ENCODE measurements at regions not wholly inside any gene's neighbourhood (a gene's known extent, or its start where the extent isn't known, plus 50 kb on each side); places are given as distances from the start of the nearest gene placed in this dataset.

DNA sequence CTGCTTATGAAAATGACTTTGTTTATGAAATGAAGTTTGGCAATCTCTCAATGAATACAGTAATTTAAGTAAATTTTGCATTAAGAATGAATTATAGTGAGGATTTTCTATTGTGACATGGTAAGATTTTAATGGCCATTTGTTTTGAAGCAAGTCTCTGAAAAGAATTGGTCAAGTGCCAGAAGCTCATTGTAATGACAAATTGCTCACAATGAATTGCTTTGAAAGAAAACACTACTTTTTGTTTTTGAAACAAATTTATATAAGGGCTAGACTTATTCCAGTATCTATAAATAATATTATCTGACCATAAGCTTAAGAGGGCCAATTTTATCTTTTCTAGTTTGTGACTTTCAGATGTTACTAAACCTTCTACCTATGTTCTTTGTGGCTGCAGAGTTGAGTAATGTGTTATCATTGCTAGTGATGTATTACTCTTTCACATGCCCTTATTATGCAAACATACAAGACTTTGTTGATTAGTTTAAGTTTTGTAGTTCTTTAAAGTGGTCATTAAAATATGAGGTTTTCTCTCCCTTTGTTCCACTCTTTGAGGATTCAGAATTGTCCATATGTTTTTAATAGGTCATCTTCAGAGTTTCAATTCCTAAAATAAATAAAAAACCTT, 93.0 kb upstream of the ZNF608 start:
- no peak for DNase-seq (ENCODE audit: low spot score)

DNA sequence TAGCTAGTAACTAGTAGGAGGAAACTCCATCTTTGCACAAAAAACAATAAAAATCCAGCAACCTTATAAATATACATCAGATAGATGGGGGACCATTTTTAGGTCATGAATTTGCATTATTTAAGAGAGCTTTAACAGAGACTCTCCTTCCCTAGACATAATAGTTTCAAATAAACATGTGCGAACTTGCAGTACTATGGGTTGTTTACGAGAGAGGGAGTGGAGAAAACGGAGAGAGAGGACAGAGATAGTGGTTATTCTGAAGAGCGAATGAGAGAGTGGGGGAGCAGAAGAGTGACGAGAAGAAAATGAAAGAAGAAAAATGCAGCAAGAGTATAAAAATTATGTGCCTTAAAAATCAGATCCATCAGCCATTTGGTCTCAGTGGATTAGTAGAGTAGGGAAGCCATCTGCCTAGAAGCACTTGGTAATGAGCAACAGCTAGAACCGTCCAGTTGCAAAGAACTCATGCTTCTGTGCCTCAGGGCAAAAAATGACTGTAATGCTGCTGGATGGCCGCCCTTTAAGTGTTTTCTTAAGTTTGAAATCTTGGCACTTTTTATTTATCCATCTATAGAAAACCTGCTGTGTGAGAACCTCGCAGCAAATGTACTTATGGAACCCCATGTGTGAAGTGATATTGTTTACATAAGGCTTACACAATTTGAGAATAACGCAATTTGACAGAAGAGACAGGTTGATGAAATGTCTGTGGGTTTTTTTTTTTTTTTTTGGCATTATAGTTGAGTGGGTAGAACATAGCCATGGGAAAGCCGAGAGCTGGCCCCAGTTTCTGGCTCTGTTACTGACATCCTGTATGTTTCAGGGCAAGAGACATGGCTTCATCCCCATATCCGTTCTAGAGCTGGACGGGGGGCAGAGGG, 95.6 kb upstream of the ZNF608 start:
- DNase-seq (ENCODE audit: low spot score), result no peak

DNA sequence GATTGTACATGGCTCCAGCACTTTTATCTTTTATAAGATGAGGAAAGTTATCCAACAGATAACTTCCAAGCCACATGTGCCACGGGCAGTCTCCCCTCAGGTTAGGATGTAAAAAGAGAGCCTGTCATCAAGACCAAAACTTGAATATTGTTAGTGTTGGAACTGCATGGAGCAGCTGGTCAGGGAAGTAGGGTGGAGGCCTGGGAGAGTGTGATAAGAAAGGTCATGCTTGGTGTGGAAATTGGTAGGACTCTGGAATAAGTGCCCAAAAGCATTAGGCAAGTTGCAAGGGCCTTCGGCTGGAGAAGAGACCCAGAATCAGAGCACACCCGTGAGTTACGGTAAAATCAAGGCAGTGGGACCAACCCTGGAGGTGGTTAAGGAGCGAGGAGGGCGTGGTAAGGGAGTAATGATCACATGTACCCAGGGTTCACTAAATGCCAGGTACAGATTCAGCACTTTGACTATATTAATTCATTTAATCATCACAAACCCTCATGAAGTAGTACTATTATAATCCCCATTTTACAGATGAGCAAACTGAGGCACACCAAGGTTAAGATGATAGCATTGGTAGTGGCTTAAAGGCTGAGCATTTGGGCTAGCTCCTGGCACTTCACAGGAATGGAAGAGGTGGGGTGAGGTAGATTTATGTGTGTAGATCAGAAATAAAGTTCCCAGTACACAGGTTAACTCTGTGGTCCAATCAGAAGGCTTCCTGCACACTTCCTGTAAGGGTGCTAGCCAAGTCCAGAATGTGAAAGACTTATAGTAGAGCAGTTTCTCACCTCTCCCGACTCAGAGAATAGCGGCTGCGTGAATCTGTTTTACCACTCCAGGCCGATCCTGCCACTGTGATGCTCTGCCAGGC, 96.5 kb upstream of the ZNF608 start:
- DNase-seq (ENCODE audit: low spot score), result no peak

DNA sequence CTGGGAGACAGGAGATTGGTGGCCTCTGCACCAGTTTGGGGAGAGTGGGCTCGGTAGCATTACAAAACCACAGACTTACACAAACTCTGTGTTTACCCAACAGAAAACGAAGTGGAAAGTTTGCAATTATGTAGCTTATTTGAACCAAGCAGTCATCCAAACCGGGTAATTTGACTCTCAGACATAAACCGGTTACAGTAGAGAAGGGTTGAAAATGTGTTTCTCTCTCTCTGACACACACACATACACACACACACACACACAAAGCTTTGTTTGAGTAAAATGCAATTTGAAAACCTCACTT, 97.1 kb upstream of the ZNF608 start:
- DNase-seq (ENCODE audit: low spot score), result no peak

DNA sequence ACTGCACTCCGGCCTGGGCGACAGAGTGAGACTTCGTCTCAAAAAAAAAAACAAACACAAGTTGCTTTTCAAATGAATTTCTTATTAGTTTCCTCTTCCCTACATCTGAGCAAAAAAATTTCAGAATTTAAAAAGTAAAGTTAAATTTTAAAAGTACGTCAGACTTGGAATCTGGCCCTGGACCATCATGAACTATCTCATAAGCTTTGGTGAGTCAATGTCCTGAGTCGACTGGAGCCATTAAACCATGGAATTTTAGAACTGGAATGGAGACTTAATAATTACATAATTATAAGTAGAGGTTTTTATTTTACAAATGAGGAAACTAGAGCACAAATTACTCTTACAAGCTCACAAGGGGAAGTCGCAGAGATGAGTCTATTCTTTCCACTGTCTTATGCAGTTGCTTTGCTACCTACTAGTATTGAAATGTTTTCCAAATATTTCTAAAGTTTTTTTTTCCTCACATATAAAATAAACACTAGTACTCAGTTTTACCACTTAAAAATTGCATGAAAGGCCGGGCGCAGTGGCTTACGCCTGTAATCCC, 98.0 kb upstream of the ZNF608 start:
- DNase-seq (ENCODE audit: low spot score), result no peak

DNA sequence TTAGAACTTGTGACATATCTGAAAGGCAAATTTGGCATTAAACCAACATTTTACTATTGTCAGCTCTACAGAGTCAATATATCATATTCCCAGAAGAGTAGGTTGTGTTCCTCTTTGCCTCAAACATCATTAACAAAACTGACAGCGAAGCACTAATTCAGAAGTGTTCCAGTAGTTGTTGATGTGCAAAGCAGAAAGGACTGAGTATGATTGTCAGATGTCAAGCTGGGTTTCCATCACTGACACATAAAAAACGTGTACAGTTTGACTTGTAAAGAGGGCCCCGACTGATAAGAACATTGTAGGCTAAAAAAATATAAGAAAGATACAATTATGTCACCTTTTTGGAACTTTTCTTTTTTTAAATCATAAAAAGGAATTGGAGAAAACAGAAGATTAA, 101.5 kb upstream of the ZNF608 start:
- DNase-seq (ENCODE audit: low spot score), result no peak

DNA sequence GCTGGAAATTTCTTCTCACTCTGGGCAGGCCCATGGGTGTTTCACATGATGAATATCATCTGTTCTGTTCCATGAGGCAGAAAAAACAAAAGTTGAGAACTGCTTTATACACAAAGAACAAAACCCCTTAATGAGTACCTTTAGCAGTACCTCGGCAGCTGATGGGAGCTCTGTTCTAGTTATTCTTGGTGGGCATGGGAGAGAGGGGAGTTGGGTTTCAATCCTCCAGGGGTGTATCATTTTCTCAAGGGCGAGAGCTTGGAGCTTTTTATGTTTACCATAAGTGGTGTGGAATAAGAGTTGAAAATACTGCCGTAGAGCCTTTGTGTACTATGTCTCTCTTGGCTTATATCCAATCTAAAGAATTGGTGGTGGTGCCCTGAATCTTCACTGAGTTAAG, 103.3 kb upstream of the ZNF608 start:
- DNase-seq (ENCODE audit: low spot score), result no peak

DNA sequence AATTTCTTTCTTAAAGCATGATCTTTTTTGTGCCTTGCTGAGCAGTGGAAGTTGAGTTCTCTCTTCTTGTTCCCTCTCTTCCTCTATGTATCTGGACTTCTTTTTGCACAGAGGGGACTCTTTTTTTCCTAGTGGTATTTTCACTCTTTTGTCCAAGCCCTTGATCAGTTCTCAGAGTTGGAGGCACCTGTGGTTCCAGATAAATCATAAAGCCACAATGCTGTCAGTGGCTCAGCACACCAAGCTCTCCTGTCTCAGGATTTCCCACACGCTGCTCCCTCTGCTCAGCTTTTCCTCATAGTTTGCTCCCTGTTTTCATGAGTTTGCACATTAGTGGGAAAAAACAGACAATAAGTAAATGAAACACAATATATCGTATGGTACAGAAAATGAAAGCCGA, 110.3 kb upstream of the ZNF608 start:
- no peak for DNase-seq (ENCODE audit: low spot score)

DNA sequence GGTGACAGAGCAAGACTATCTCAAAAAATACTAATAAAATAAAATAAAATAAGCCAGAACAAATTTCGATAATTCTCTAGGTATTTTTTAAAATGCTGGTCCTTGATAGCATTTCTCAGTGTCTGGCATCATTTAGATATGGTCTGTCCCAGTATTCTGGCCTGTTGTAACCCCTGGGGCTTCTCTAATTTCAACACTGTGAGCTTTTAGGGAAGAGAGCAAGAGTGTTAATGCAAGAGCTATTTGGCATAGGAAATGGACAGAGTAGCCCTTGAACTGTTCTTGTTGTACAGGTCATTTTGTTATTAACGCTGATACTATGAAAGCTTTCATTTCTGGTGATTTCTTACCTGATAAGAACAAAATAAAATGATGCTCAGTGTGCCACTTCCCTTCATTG, 112.2 kb upstream of the ZNF608 start:
- no peak for DNase-seq (ENCODE audit: low spot score)

DNA sequence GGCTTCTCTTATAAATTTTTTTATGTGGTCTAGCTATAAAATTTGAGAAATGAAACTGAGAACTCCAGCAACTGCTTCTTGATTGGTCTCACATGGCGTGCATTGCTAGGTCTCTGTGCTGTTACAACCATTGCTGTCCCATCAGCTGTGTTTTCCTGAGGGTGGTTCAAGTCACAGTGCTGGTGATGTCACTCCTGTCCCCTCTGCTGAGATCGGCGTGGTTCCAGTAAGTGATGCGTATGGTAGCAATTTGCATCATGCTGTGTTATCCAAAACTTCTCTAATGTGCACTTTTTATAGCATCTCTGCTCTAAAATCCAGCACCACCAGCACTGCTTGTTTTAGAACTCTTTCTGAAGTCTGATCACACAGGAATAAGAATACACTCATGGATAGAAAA, 112.6 kb upstream of the ZNF608 start:
- DNase-seq (ENCODE audit: low spot score), result no peak

DNA sequence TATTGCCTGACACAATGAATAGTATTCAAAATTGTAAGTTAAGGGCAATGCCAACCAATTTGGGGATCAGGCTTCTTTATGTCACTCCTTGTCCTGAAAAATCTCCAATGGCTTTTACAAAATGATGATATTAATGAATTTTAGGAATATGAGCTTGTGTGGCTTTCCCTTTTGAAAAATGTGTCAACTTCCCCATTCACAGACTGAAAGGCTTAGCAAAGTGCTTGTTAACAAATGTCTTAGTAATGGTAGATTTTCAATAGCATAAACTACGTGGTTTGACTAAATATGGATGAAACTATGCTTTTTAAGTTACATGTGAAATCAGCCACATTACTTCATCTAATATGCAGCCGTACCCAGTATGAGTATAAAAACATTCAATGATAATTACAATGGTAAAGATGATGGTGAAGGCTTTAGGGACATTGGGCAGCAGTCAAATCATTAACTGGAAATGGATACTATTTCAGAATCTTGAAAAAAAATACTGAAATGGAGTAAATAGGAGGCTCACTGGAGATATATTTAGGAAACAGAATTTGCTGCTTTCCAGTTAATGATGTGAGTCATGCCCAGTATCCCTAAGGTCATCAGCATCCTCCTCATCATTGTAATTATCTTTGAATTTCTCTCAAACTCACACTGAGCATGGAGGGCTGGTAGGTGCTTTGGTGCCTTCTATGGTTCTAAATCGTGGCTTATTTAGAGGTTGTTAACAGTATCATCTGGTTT, 113.3 kb upstream of the ZNF608 start:
- DNase-seq (ENCODE audit: low spot score), result no peak

DNA sequence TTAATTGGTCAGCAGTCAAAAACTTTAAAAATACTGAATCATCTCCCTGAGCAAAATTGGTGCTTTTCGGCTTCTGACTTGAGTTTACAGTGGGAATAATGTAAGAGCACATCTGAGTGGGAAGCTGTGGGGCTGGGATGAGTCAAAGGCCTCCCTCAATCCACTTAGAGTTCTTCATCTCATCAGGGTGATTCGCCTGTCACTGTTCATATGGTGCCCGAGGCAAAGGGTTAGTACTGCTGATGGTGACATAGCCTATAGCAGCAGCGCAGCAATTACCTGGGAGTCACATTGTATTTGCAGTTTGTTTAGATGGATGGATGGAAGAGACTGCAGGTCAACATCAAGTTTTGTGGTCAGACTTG, 113.8 kb upstream of the ZNF608 start:
- no peak for DNase-seq (ENCODE audit: low spot score)

DNA sequence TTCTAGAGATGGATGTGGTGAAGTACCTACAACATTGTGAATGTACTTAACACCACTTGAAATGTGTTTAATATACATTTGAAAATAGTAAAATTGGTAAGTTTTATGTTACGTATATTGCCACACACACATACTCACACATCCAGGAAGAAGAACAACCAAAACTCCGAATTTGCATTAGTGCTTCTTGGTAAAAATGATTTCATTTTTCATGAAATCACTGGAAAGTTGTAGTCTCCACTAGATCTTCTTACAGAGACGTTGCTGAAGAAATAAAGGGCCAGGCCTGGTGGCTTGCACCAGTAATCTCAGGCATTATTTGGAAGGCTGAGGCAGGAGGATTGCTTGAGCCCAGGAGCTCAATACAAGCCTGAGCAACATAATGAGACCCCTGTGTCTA, 118.6 kb upstream of the ZNF608 start:
- DNase-seq (ENCODE audit: low spot score), result no peak

DNA sequence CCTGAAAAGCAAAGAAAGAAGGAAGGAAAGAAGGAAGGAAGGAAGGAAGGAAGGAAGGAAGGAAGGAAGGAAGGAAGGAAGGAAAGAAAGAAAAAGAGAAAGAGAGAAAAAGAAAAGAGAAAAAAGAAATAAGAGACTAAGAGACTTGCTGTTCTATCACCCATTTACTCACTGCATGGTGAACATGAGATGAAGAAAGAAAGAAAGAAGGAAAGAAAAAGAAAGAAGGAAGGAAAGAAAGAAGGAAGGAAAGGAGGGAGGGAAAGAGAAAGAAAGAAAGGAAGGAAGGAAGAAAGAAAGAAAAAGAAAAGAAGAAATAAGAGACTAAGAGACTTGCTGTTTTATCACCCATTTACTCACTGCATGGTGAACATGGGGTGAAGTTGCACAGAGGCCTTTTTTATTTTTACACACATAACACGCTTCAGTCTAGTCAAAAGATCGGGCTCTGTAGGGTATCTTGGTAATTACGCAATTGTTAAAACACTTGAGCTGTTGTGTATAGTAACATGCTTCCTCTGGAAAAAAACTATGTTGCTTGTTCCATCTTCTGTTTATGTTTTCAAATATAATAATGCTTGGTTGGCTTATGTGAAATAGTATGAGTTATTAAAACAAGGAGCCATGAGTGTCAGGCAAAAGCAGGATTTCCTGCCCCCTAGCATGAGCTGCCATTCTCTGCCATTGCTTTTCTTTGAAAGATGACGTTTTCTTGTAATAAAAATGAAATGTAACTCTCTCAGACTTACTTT, 119.3 kb upstream of the ZNF608 start:
- DNase-seq (ENCODE audit: low spot score), result no peak

DNA sequence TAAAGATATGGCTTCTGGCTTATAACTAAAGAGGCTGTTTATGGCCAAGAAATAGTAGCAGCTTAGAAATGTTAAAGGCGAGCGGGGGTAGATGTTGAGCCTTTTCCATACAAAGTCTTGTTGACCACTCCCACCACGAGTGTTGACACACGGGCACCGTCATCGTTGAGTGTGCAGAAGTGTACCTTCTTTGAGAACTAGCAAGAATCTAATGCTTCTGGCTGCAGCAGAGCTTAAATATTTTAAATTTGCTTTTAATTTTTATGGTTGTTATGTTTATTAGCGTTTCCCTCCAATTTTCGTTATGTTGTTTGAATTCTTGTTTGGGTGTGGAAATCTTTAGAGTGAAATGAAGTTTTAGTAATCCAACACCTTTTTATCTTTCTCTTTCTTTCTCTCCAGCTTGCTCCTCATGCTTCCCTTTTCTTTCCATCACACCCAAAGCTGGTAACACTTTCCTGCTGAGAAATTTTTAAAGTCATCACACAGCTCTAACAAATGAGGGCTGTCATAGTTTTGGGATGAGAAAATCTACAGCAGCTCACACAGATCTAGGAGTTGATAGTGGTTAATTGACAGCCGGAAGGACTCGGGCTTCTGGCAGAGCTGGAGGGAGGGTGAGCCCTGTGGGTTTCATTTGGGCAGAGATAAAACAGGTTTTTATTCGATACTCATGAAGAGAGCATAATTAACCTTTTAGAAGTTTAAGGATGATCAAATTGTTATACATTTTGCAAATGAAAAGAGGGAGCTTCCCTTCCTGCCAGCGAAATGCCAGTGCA, 120.1 kb upstream of the ZNF608 start:
- DNase-seq (ENCODE audit: low spot score), result no peak

DNA sequence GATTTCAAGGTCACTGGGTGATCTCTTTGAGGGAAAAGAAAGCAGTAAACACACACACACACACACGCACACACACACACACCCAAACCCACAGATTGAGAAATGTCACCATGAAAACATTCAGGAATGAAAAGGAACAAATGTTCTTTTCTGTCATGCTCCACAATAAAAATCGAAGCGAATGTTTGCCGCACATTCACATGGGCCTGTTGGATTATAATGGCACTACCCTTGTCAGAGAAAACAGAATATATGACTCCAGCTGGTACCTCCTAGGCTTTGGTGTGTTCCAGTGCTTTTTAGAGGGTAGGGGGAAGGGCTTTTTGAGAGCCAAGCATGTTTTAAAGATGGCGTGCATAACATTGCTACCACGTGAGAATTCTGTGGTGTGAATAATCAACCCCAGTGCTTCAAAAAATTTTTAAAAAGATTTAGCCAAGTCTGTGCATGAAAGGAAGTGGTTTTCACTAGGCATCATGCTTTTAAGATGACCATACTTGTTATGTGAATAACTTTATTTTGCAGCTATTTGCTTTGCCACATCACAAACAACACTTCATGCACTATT, 120.8 kb upstream of the ZNF608 start:
- no peak for DNase-seq (ENCODE audit: low spot score)

DNA sequence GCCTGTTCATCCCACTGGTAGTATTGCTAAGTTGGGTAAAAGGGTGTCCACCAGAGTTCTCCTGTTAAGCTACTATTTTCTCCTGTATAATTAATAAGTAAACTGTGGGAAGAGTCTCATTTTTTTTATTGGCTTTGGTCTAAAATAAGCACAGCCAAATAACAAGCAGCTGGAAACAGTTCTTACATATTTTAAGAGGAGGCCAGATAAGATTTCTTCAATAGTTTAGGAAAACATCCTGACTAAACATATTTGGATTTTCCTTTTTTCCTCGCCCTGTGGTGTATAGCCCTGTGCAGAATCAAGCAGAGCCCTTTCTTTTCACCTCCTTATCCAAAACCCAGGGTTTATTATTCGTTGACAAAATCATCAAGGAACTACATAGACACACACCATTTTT, 122.2 kb upstream of the ZNF608 start:
- no peak for DNase-seq (ENCODE audit: low spot score)

DNA sequence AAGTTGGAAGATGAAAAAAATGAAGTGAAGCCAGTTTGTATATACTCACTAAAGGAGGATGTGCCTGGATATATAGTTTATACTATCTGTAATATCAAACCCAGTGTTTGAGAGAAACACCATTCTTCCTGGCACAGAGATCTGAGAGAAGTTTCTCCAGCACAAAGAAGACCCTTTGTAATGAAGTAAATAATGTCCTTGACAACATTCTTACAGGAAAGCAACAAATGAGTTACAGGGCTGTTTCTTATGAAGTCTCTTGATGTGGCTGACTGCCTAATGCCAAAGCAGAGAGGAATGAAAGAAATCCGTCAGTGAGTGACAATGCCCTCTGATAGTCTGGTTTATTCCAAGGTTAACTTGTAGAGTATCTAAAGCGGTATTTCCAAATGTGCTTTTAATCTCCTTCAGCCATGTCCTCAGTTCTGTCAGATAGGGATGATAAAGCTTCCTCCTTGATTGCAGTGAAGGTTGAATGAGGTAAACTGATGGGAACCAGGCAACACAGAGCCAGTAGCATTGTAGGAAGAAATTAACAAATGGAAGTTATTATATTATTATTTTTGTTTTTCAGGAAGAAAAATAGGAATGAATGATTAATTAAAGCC, 123.1 kb upstream of the ZNF608 start:
- no peak for DNase-seq (ENCODE audit: low spot score)

DNA sequence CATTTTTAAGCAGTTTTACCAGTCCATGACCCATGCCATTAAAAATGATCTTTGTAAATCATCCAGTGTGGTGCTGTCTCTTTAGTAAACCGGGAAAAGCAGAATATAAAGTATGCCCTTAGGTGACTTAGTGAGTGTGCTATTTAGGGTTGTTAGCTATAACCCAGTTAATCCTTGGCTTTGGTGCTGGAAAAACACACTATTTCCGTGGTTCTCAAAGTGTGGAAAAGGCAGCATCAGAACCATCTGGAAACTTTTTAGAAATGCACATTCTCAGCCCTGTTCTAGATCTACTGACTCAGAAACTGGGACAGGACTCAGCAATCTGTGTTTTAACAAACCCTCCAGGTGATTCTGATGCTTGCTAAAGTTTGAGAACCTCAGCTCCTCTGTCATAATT, 123.6 kb upstream of the ZNF608 start:
- no peak for DNase-seq (ENCODE audit: low spot score)

DNA sequence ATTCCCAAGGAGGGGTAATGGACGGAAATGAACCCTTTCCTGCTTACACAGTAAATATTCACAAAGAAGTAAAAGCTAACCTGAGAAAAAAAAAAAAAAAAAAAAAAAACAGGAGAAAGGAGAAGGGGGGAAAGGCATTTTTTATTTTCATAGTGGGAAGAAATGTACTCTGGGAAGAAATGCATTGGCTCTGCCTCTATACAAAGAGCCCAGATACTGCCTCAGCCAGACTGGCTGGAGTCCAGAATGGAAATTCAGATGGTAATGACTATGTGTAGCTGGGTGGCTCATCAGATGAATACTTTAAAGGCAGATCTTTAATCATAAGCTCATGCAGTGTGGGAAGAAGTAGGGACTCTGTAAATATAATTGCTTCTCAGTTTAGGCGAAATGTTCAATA, 124.9 kb upstream of the ZNF608 start:
- DNase-seq (ENCODE audit: low spot score), result no peak
